ENCODE measurements at regions not wholly inside any gene's neighbourhood (a gene's known extent, or its start where the extent isn't known, plus 50 kb on each side); places are given as distances from the start of the nearest gene placed in this dataset.
A peak's percentile ranks its signal among the peaks of the same experiment; 100 is the strongest.

- TF ChIP-seq FUBP1 (CRISPR knock-in tag; IDR thresholded peaks at IDR 0.05; ENCODE audit: borderline replicate concordance): no peak
- no peak for TF ChIP-seq ZNF367 (CRISPR knock-in tag; IDR thresholded peaks at IDR 0.05; ENCODE audit: borderline replicate concordance)
- TF ChIP-seq THAP8 (CRISPR knock-in tag; IDR thresholded peaks at IDR 0.05; ENCODE audit: borderline replicate concordance): no peak
- no peak for TF ChIP-seq ZFYVE20 (CRISPR knock-in tag; IDR thresholded peaks at IDR 0.05; ENCODE audit: borderline replicate concordance, low read depth)
- TF ChIP-seq ZNF740 (CRISPR knock-in tag; IDR thresholded peaks at IDR 0.05): no peak
- 0 out of 2 replicates have a peak, but pooled peaks have one; percentile 17 for TF ChIP-seq NCOR1 (IDR thresholded peaks at IDR 0.05; ENCODE audit: borderline replicate concordance, low read length)
- no peak for TF ChIP-seq CERS6 (CRISPR knock-in tag; IDR thresholded peaks at IDR 0.05)
- TF ChIP-seq MIER2 (CRISPR knock-in tag; IDR thresholded peaks at IDR 0.05): no peak
- TF ChIP-seq ZNF556 (CRISPR knock-in tag; IDR thresholded peaks at IDR 0.05; ENCODE audit: borderline replicate concordance): 0 out of 2 replicates have a peak, but pooled peaks have one; percentile 33
- TF ChIP-seq SIN3A (IDR thresholded peaks at IDR 0.05; ENCODE audit: borderline replicate concordance, low read depth, low read length): no peak
- peak; percentile 33; the same call in 1 of the 2 replicates for TF ChIP-seq IRF2 (CRISPR knock-in tag; IDR thresholded peaks at IDR 0.05)
- TF ChIP-seq HMGXB3 (CRISPR knock-in tag; IDR thresholded peaks at IDR 0.05; ENCODE audit: borderline replicate concordance): 0 out of 2 replicates have a peak, but pooled peaks have one; percentile 44
- no peak for TF ChIP-seq MTF1 (CRISPR knock-in tag; IDR thresholded peaks at IDR 0.05)
- TF ChIP-seq ZNF567 (CRISPR knock-in tag; IDR thresholded peaks at IDR 0.05; ENCODE audit: borderline replicate concordance): no peak
- TF ChIP-seq ZNF768 (CRISPR knock-in tag; IDR thresholded peaks at IDR 0.05): no peak; the same call in 1 of the 2 replicates
- TF ChIP-seq MYC (CRISPR knock-in tag; IDR thresholded peaks at IDR 0.05; ENCODE audit: borderline replicate concordance): no peak
- peak in 1 of 2 experiments; percentile 33; a peak in 1 of 4 replicates for TF ChIP-seq ATF4 (CRISPR knock-in tag; IDR thresholded peaks at IDR 0.05)
- peak; percentile 99; the same call in 1 of the 2 replicates for TF ChIP-seq KDM1A (CRISPR knock-in tag; IDR thresholded peaks at IDR 0.05)
- no peak for TF ChIP-seq ELF3 (CRISPR knock-in tag; IDR thresholded peaks at IDR 0.05)
Measured at GRCh38 chr6:11366183-11366933, 133.9 kb upstream of the NEDD9 start (continued).

All from HepG2 (cell line).